ENCODE measurements at regions not wholly inside any gene's neighbourhood (a gene's known extent, or its start where the extent isn't known, plus 50 kb on each side); places are given as distances from the start of the nearest gene placed in this dataset.
A peak's percentile ranks its signal among the peaks of the same experiment; 100 is the strongest.
"Not testable (repeated sequence)": the region's sequence is repeated elsewhere in the genome, so short reads cannot be mapped to it uniquely, and the experiment has no call there.

DNA sequence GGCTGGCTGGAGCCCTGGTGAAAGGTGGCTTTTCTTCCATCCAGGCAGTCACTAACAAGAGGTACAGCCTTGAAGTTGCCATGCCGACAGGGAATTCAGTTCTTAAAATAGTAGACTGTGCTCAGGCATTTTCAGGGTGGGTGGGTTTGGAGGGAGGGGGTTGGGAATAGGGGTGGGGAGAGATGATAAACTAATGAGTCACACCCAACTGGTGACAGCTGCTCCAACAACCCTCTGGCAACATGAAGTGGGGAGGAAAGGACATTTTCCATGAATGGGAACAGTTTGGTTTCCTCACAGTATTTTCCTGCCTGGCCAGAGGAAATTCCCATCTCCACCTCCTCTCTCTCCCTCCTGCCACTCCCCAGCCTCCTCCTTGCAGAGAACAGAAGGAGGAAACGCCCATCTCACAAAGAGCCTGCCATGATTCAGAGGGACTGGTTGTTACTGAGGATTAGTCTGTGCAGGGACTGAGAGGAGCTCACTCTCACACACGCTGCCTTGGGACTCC is 113.0 kb upstream of the SLC1A4 start:
- DNase-seq (ENCODE audit: low read depth): peak; percentile 94

DNA sequence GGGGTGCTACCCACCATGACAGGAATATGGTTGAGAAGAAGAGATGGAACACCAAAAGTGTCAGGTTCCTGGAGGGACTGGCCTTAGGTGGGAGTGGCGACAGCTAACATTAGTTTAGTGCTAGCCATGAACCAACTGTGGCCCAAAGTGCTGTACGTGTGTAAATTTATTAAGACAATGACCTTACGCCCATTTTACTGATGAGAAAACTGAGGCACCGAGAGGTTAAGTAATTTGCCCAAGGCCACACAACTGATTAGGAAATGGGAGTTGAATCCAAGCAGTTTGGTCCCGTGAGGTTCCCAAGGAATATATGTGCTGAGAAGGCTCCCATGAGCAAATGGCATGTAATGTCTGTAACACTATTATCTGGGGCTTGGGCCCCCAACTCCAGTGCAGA is 109.5 kb upstream of the SLC1A4 start:
- no peak for DNase-seq (ENCODE audit: low read depth)

DNA sequence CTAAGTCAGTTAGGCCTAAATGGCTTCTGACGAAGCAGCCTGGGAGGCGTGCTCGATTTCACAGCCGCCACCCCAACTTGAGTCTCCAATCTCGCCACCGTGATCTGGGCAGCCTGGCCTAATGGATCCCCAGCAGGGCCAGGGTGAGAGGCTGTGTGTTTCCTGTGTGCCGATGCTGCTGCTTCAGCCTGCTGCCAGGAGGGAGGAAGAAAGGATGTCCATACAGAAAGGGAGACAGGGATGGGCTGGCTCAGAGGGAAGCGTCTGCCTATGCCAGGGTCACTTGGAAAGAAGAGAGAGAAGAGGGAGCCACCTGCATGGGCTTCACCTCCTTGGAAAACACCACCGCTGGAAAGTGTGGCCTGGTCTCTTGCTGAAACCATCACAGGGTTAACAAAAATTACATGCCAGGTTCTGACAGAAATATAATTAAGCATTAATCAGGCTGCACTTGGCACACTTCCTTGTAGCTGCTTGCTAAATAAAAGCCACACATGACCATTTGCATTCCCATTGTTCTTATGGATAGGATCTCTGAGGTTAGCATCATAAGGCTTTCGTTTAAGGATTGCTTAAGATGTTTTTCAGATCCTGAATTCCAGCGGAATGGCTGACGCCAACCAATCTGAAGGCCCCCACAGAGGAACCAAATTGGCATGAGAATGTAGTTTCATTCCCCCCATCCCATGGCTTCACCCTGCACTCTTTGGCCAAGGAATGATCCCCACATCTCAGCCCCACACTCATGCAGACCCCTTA is 108.8 kb upstream of the SLC1A4 start:
- DNase-seq (ENCODE audit: low read depth): no peak

GRCh38 chr2:64881037-64881492 is 108.1 kb upstream of the SLC1A4 start:
- no peak for DNase-seq (ENCODE audit: low read depth)

DNA sequence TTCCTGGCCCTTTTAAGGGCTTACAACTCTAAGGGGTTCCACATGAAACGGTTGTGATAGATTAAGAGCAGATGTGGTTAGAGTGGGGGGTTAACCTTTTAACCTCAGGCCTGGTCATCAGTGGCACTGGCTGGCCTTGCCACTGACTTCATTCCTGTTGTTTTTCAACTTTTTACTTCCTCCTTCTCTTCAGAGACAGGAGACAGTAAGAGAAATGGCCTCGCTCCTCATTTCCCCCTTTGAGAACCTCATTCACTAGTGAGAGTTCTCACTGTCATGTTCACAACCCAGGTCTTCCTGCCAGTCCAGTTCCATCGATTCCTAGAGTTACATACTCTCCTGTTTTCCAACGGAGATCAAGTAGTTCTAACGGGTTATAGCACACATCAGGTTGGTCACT is 101.6 kb upstream of the SLC1A4 start:
- no peak for DNase-seq (ENCODE audit: low read depth)

DNA sequence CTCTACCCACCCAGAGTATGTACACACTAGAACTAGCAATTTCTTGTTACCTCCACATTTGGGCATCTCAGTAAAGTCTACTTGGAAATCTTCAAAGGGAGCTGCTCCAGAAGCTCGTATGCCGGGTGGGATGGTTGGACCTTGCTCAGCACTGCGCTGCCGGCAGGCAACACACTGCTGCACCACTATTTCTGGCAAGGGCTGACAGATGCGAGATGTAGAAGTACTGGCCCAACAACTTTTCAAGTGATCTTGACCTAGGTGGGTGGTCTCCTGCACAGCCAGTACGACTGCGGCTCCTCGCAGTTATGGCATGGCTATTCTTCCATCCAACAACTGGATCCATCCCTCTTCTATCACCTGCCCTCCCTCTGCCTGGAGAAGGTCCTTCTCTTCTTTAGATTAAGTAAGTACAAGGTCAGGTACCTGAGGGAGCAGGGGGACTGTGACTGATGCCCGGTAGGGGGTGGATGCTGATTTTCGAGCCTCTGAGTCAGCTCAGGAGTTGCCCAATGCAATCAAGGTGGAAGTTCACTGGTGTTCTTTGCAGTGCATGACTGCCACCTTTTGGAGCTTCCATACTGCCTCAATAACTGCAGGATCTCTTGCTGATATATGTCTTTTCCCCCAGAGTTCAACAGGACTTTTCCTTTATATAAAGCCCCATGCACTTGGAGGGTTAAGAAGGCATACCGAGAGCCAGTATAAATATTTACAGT is 100.4 kb upstream of the SLC1A4 start:
- DNase-seq (ENCODE audit: low read depth): peak; percentile 86

DNA sequence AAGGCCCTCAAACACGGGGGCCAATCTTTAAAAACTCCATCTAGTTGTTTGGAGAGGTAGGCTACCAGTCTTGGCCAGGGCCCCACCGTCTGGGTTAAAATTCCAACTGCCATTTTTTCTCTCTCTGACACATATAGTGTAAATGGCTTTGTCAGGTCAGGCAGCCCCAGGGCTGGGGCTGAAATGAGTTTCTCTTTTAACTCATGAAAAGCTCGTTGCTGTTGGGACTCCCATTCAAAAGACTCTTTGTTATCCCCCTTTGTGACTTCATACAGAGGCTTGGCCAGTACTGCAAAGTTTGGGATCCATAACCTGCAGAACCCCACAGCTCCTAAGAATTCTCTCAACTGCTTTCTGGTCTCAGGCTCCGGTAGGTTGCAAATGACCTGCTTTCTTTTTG is 99.4 kb upstream of the SLC1A4 start:
- DNase-seq (ENCODE audit: low read depth): no peak

DNA sequence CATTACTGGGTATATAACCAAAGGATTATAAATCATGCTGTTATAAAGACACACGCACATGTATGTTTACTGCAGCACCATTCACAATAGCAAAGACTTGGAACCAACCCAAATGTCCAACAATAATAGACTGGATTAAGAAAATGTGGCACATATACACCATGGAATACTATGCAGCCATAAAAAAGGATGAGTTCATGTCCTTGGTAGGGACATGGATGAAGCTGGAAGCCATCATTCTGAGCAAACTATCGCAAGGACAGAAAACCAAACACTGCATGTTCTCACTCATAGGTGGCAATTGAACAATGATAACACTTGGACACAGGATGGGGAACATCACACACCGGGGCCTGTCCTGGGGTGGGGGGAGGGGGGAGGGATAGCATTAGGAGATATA is 92.6 kb upstream of the SLC1A4 start:
- not testable (repeated sequence) for DNase-seq (ENCODE audit: low read depth)

DNA sequence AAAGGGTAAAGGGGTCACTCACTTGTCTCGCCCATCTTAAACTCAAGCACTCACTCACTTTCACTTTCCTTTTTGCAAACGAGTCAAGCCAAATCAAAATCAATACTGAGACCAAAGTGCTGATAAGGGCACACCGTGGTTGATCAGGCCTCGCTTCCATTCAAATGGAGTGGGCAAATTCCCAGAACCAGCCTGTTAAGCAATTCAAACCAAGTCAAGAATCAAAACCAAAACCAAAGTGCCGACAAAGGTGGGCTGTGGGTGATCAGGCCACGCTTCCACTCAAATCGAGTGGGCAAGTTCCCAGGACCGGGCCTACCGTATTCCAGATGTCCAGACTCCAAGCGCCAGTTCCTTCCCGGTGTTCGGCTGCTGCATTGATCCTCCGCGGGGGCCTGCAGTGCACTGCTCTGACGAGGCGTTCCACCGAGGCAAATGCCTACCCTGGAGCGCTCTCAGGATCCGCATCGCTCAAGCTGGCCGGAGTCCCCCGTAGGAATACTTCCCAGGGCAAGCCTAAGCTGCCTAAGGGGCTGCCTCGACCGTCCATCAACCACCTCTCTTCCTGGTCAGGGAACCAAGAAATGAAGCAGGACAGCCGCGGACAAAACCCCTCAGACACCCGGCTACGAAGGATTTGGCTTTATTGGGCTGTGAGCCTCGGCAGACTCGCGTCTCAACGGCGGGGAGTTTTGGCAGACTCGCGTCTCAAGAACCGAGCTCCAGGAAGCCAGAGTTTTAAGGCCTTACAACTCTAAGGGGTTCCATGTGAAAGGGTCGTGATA is 89.9 kb upstream of the SLC1A4 start:
- DNase-seq (ENCODE audit: low read depth): no peak

- not testable (repeated sequence) for DNase-seq (ENCODE audit: low read depth)
These were observed 89.3 kb upstream of the SLC1A4 start for GRCh38 chr2:64899876-64900275.

- no peak for DNase-seq (ENCODE audit: low read depth)
These were observed 84.5 kb upstream of the SLC1A4 start for GRCh38 chr2:64904413-64905329.

GRCh38 chr2:64905338-64906024 is 83.7 kb upstream of the SLC1A4 start:
- DNase-seq (ENCODE audit: low read depth): no peak

GRCh38 chr2:64906853-64907536 is 82.2 kb upstream of the SLC1A4 start:
- DNase-seq (ENCODE audit: low read depth): no peak

DNA sequence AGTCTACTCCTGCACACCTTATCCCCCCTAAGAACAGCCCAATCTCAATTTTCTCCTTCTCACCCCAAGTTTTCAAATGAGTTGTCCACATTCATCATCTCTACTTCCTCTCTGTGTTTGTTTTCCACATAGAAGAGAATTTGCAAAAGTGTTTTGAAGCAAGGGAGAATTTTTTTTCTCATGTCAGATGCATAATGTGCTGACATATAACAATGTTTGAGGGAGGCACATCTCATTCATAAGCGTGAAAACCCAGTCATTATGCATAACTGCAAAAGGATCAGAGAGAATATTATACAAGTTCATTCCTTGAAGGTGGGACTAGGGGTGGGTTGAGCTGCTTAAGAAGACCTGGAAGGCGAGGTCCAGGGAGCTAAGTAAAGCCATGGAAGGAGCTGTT is 80.8 kb upstream of the SLC1A4 start:
- DNase-seq (ENCODE audit: low read depth): no peak

DNA sequence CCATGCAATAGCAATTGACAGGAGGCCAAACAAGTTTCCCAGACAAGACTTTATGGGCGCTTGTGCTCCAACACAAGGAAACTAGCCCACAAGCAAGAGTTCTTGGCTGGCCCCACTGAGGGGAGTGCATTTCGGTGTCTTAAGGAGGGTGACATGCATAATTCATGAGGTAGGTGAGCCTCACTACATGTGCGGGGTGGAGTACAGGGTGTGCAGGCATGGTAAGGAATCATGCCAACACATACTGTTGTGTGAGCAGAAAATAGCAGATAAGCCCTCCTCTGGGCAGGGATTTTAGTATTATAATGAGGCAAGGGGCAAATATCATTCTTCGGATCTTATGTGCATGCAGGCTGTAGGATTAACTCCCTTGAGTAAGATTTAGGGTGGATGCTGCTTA is 78.7 kb upstream of the SLC1A4 start:
- DNase-seq (ENCODE audit: low read depth): no peak

GRCh38 chr2:64910972-64911433 is 78.2 kb upstream of the SLC1A4 start:
- no peak for DNase-seq (ENCODE audit: low read depth)

DNA sequence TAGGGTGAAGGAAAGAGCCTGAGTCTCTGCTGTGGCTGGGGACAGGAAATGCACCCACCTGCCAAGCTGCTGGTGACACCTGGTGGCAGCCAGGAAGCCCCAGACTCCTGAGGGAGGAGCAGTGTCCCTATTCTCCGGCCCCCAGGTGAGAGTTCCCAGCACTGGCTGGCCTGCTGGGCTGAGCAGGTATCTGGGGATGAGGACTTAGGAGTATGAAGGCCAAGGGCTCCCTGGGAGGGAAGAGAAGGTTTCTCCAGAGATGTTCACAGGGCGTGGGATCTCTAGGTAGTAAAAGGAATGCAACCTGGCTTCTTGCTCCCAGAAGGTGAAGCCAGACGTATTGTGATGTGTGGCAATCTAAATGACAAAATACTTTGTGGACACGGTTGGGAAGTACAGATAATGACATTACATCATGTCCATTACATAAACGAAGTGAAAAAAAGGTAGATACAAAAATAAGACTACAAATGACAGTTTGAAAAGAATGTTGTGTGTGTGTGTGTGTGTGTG is 75.8 kb upstream of the SLC1A4 start:
- DNase-seq (ENCODE audit: low read depth): no peak

DNA sequence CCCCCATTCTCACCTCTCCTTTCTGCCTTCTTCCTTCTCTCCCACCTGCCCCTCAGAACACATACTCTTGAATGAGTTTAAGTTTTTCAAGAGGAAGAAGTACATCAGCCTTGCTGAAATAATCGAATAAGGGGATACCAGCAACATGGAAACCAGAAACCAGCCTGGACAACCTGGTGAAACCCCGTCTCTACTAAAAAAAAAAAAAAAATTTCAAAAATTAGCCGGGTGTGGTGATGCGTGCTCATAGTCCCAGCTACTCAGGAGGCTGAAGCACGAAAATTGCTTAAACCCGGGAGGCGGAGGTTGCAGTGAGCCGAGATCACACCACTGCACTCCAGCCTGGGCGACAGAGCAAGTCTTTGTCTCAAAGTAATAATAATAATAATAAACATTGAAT is 75.0 kb upstream of the SLC1A4 start:
- no peak for DNase-seq (ENCODE audit: low read depth)

- no peak for DNase-seq (ENCODE audit: low read depth)
These were observed 74.3 kb upstream of the SLC1A4 start for GRCh38 chr2:64914735-64915509.

All from renal cortical epithelial cell (primary cell).